MM.1S (cell line): ENCODE measurements at regions not wholly inside any gene's neighbourhood (a gene's known extent, or its start where the extent isn't known, plus 50 kb on each side); places are given as distances from the start of the nearest gene placed in this dataset.

Experiments used
- DNase-seq: peaks from one replicate; pipeline ENCODE4 v3.0.0-alpha.2; 2015
- H2AFZ ChIP-seq: fragments of 300-600 bp; sonication (generic); 2 replicates; pipeline ENCODE4 v1.6.0; 2016; ENCODE audit warnings: antibody characterized with exemption, low read length
- H3F3A ChIP-seq: fragments of 300-600 bp; sonication (generic); 2 replicates; pipeline ENCODE4 v1.6.1; 2016; ENCODE audit warnings: mild to moderate bottlenecking, antibody characterized with exemption, low read length, moderate library complexity, mixed read lengths; ENCODE audit not compliant: insufficient read depth
- H3K27ac ChIP-seq: fragments of 300-600 bp; sonication (generic); 2 replicates; pipeline ENCODE4 v1.5.1; 2016; ENCODE audit warnings: mild to moderate bottlenecking, low read length
- H3K27me3 ChIP-seq: fragments of 300-600 bp; sonication (generic); replicated peaks from 2 replicates; pipeline ENCODE4 v1.6.0; 2016; ENCODE audit warnings: low read length; ENCODE audit not compliant: insufficient read depth
- H3K36me3 ChIP-seq: fragments of 300-600 bp; sonication (generic); replicated peaks from 2 replicates; pipeline ENCODE4 v1.6.1; 2016; ENCODE audit warnings: mild to moderate bottlenecking, low read length, mixed read lengths; ENCODE audit not compliant: insufficient read depth
- H3K4me1 ChIP-seq: fragments of 300-600 bp; sonication (generic); 2 replicates; pipeline ENCODE4 v1.6.1; 2016; ENCODE audit warnings: low read length, mixed read lengths
- H3K4me2 ChIP-seq: fragments of 300-600 bp; sonication (generic); 2 replicates; pipeline ENCODE4 v1.6.0; 2016; ENCODE audit warnings: low read depth, low read length
- H3K4me3 ChIP-seq: fragments of 300-600 bp; sonication (generic); 2 replicates; pipeline ENCODE4 v1.5.1; 2016; ENCODE audit warnings: low read length, mixed read lengths
- H3K79me2 ChIP-seq: fragments of 300-600 bp; sonication (generic); 2 replicates; pipeline ENCODE4 v1.6.1; 2016; ENCODE audit warnings: mixed run types, low read length, mixed read lengths
- H3K9ac ChIP-seq: fragments of 300-600 bp; sonication (generic); 2 replicates; pipeline ENCODE4 v1.6.1; 2016; ENCODE audit warnings: low read length, mixed read lengths
- H3K9me2 ChIP-seq: fragments of 300-600 bp; sonication (generic); replicated peaks from 2 replicates; pipeline ENCODE4 v1.6.1; 2016; ENCODE audit warnings: mild to moderate bottlenecking, low read length, mixed read lengths; ENCODE audit not compliant: insufficient read depth
- H3K9me3 ChIP-seq: fragments of 300-600 bp; sonication (generic); replicated peaks from 2 replicates; pipeline ENCODE4 v1.6.1; 2016; ENCODE audit warnings: mild to moderate bottlenecking, low read length, mixed read lengths; ENCODE audit not compliant: insufficient read depth
- H4K20me1 ChIP-seq: fragments of 300-600 bp; sonication (generic); 2 replicates; pipeline ENCODE4 v1.6.1; 2016; ENCODE audit warnings: mild to moderate bottlenecking, low read length, moderate library complexity, mixed read lengths; ENCODE audit not compliant: insufficient read depth
- EZH2 ChIP-seq: fragments of 300-600 bp; sonication (generic); optimal IDR thresholded peaks from 2 replicates; pipeline ENCODE3; 2017; ENCODE audit warnings: low read depth, mild to moderate bottlenecking, antibody characterized with exemption, low read length, mixed read lengths
- EZH2phosphoT487 ChIP-seq: fragments of 300-600 bp; sonication (generic); IDR thresholded peaks from 2 replicates; pipeline ENCODE4 v1.6.1; 2018; ENCODE audit warnings: antibody characterized with exemption, low read length
- TF ChIP-seq, protein P1 (sequence below): fragments of 300-600 bp; sonication (generic); IDR thresholded peaks from 2 replicates; pipeline ENCODE4 v1.5.1; 2016; ENCODE audit warnings: antibody characterized with exemption, low read length, mixed read lengths

DNA sequence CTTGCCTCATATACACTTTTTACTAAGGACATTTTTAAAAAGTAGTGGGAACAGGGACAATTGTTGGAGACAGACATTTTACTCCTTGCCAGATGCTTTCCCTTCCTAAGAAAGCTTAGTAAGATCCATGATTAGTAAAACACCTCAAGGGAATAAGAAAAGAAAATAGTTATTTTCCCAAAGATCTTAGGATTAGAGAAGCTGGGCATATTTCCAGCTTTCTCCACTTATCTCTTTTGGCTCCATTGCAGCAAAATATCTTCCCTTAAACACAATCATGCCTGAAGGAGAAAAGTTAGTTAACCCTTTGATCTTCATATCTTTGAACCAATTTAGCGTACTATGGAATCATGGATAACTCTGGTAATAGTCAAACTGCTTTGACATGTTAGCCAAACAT, 257.9 kb downstream of the PCDH18 start:
- Histone ChIP-seq H3K4me3 (no peak overlapping the region), H3K4me1 (no peaks in the 10 kb centered on the region), H3K79me2 (no peaks in the 10 kb centered on the region), H3K4me2 (no peak overlapping the region), H3K27ac (no peak overlapping the region), H3F3A (no peaks in the 10 kb centered on the region), H3K9me3 (no peaks in the 10 kb centered on the region), H3K9me2 (no peaks in the 10 kb centered on the region), H3K36me3 (no peaks in the 10 kb centered on the region), H2AFZ (no peak overlapping the region), H3K9ac (no peak overlapping the region), H4K20me1 (no peaks in the 10 kb centered on the region), H3K27me3 (no peaks in the 10 kb centered on the region)
- no peak for DNase-seq
- TF ChIP-seq EZH2phosphoT487 = no peak
- TF ChIP-seq, protein P1, sequence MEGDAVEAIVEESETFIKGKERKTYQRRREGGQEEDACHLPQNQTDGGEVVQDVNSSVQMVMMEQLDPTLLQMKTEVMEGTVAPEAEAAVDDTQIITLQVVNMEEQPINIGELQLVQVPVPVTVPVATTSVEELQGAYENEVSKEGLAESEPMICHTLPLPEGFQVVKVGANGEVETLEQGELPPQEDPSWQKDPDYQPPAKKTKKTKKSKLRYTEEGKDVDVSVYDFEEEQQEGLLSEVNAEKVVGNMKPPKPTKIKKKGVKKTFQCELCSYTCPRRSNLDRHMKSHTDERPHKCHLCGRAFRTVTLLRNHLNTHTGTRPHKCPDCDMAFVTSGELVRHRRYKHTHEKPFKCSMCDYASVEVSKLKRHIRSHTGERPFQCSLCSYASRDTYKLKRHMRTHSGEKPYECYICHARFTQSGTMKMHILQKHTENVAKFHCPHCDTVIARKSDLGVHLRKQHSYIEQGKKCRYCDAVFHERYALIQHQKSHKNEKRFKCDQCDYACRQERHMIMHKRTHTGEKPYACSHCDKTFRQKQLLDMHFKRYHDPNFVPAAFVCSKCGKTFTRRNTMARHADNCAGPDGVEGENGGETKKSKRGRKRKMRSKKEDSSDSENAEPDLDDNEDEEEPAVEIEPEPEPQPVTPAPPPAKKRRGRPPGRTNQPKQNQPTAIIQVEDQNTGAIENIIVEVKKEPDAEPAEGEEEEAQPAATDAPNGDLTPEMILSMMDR = no peak
- no peak for TF ChIP-seq EZH2

DNA sequence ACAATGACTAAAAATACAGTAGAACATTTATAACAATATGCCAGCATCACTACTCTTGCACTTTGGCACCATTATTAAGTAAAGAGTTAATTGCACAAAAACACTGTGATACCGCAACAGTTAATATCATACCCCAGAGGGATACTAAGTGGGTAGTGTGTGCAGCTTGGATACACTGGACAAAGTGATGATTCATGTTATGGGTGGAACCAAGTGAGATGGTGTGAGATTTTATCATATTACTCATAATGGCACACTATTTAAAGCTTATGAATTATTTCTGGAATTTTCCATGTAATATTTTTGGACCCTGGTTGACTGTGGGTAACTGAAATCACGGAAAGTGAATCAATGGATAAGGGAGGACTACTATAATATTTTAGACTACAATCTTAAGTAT, 265.3 kb downstream of the PCDH18 start:
- Histone ChIP-seq H3K36me3 (no peaks in the 10 kb centered on the region), H3K9ac (no peak overlapping the region), H3K9me2 (no peaks in the 10 kb centered on the region), H2AFZ (no peak overlapping the region), H3K4me1 (no peaks in the 10 kb centered on the region), H3F3A (no peaks in the 10 kb centered on the region), H3K27ac (no peak overlapping the region), H3K9me3 (no peaks in the 10 kb centered on the region), H3K4me3 (no peak overlapping the region), H4K20me1 (no peaks in the 10 kb centered on the region), H3K27me3 (no peaks in the 10 kb centered on the region), H3K79me2 (no peaks in the 10 kb centered on the region), H3K4me2 (no peak overlapping the region)
- TF ChIP-seq, protein P1 = no peak
- no peak for TF ChIP-seq EZH2
- no peak for TF ChIP-seq EZH2phosphoT487
- DNase-seq = no peak

DNA sequence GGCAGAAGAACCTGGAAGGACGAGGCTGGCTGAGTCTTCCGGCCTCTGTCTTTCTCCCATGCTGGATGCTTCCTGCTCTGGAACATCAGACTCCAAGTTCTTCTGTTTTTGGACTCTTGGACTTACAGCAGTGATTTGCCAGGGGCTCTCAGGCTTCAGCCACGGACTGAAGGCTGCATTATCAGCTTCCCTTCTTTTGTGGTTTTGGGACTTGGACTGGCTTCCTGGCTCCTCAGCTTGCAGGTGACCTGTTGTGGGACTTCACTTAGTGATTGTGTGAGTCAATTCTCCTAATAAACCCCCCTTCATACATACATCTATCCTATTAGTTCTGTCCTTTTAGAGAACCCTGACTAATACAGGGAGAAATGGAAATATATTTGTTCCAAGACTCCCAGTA, 265.8 kb downstream of the PCDH18 start:
- Histone ChIP-seq H3K9ac (no peak overlapping the region), H3K9me2 (no peaks in the 10 kb centered on the region), H3K4me3 (no peak overlapping the region), H2AFZ (no peak overlapping the region), H3K9me3 (no peaks in the 10 kb centered on the region), H4K20me1 (no peaks in the 10 kb centered on the region), H3K27me3 (no peaks in the 10 kb centered on the region), H3K36me3 (no peaks in the 10 kb centered on the region), H3K4me1 (no peaks in the 10 kb centered on the region), H3K4me2 (no peak overlapping the region), H3K27ac (no peak overlapping the region), H3F3A (no peaks in the 10 kb centered on the region), H3K79me2 (no peaks in the 10 kb centered on the region)
- TF ChIP-seq EZH2phosphoT487 (no peak), EZH2 (no peak)
- TF ChIP-seq, protein P1 = no peak
- DNase-seq = no peak

DNA sequence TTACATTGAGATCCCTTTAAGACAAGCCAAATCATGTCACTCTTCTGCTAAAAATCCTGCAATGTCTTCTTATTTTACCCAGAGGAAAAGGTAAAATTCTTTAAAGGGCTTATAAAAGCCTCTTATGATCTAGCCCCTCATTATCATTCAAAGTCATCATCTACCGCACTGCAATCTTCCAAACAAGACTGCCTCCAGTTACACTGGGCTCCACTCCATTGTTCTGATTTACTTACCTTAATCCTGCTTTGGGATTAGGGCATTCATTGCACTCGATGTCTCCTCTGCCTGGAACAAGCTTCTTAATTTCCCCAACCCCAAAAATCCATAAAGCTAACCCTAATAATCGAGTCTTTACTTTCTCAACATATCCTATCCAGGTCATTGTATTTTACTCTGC, 269.1 kb downstream of the PCDH18 start:
- no peaks in the 10 kb centered on the region for H4K20me1 ChIP-seq
- H3K4me3 ChIP-seq = no peak overlapping the region

More for the DNA sequence above, 269.1 kb downstream of the PCDH18 start:
- no peak for DNase-seq
- Histone ChIP-seq H3K9me2 (no peaks in the 10 kb centered on the region), H3K36me3 (no peaks in the 10 kb centered on the region), H3K79me2 (no peaks in the 10 kb centered on the region), H3K4me2 (no peak overlapping the region), H3K27me3 (no peaks in the 10 kb centered on the region), H2AFZ (no peak overlapping the region), H3K9me3 (no peaks in the 10 kb centered on the region), H3K27ac (no peak overlapping the region), H3F3A (no peaks in the 10 kb centered on the region), H3K4me1 (no peaks in the 10 kb centered on the region), H3K9ac (no peak overlapping the region)
- TF ChIP-seq, protein P1 = no peak
- no peak for TF ChIP-seq EZH2
- no peak for TF ChIP-seq EZH2phosphoT487
